PC-3 (cell line): ENCODE measurements at regions not wholly inside any gene's neighbourhood (a gene's known extent, or its start where the extent isn't known, plus 50 kb on each side); places are given as distances from the start of the nearest gene placed in this dataset.

Experiments used
- EZH2phosphoT487 ChIP-seq: fragments of 300-600 bp; sonication (generic); IDR thresholded peaks from 2 replicates; pipeline ENCODE4 v1.6.1; 2018; ENCODE audit warnings: mild to moderate bottlenecking, antibody characterized with exemption, low read length, borderline replicate concordance
- TF ChIP-seq, protein P1 (sequence below): fragments of 300-600 bp; sonication (generic); conservative IDR thresholded peaks from 2 replicates; pipeline ENCODE4 v1.5.1; 2017; ENCODE audit warnings: antibody characterized with exemption, low read depth, mild to moderate bottlenecking, low read length

DNA sequence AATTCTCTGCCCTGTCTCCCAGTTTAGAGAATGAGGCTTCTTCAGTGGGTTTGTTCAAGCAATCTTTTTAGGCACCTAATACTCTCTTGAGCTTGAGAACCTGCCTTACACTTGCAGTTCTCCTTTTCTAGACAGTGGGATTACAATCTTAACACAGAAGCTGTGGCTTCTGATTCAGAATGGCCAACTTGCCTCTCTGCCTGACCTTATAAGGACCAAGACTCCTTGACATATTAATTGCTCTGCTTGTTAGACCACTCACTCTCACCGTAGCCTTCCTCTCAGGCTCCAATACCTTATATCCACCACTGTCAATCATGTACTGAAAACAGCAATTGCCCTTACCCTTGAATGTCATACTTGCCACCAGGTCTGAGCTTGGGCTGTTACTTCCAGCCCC is 338.7 kb upstream of the MAOA start:
- TF ChIP-seq, protein P1, sequence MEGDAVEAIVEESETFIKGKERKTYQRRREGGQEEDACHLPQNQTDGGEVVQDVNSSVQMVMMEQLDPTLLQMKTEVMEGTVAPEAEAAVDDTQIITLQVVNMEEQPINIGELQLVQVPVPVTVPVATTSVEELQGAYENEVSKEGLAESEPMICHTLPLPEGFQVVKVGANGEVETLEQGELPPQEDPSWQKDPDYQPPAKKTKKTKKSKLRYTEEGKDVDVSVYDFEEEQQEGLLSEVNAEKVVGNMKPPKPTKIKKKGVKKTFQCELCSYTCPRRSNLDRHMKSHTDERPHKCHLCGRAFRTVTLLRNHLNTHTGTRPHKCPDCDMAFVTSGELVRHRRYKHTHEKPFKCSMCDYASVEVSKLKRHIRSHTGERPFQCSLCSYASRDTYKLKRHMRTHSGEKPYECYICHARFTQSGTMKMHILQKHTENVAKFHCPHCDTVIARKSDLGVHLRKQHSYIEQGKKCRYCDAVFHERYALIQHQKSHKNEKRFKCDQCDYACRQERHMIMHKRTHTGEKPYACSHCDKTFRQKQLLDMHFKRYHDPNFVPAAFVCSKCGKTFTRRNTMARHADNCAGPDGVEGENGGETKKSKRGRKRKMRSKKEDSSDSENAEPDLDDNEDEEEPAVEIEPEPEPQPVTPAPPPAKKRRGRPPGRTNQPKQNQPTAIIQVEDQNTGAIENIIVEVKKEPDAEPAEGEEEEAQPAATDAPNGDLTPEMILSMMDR = no peak
- no peak for TF ChIP-seq EZH2phosphoT487
